DMS153 (cell line): ENCODE measurements at regions not wholly inside any gene's neighbourhood (a gene's known extent, or its start where the extent isn't known, plus 50 kb on each side); places are given as distances from the start of the nearest gene placed in this dataset.

Experiments used
- DNase-seq: peaks from one replicate; lab custom pipeline; 2025; lab: John Stamatoyannopoulos, UW

GRCh38 chr1:78797108-78797781, 147.6 kb downstream of the IFI44 start:
- no peak for DNase-seq

GRCh38 chr1:78799926-78800325, 150.3 kb downstream of the IFI44 start:
- no peak for DNase-seq

- no peak for DNase-seq
Observed at GRCh38 chr1:78814176-78814575, 164.5 kb downstream of the IFI44 start.

DNA sequence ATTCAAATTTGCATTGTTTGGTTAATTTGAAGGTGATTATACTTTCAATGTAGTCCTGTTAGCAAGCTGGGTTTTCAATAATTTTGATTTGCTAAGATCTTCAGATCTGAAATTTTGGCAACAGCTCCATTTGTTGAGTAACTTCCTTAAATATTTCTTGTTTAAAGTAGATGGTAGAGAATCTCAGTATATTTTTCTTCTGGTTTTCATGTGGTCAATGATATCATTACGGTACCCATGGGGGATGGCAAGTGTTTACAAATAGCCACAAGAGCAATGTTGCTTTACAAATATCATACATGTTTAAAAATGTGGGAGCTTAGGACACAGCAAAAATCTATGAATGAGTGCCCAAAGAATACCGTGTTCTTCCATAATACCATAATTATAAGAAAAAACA, 175.9 kb downstream of the IFI44 start:
- no peak for DNase-seq

DNA sequence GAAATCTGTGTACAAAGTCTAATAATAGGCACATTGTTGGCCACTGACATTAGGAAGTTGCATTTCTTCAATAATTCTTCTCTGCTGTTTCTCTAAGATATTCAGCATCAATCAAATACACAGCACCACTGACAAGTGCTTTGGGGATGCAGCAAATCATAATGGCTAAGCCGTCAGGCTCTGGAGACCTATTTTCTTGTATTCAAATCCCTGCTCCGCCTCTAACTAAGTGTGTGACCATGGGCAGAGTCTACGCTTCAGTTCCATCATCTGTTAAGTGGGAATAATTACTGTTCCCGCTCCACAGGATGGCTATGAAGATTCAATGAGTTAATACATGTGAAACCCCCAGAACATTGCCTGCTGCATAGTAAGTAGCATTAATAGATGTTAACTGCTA, 176.9 kb downstream of the ADGRL4 start:
- DNase-seq = no peak

DNA sequence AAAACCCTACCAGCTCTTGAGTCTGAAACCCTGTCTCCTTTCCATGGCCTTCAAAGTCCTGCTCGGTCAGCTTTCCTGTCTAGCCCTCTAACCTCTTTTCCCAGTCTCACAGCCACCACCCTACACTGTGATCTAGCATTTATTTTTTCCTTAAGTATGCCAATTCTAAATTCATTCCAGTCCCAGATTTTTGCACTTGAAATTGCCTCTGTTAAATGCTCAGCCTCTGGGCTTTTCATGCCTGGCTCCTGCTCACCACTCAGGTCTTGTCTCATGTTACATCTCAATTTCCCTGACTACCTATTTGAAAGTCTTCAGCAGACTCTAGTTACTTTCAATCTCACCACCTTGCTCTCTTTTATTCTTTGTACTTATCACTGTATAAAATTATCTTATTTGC, 176.2 kb downstream of the ADGRL4 start:
- no peak for DNase-seq

- DNase-seq = no peak
Observed at GRCh38 chr1:78831731-78832360, 174.7 kb downstream of the ADGRL4 start.

- DNase-seq = peak; percentile 5
Observed at GRCh38 chr1:78833491-78833890, 173.0 kb downstream of the ADGRL4 start.

DNA sequence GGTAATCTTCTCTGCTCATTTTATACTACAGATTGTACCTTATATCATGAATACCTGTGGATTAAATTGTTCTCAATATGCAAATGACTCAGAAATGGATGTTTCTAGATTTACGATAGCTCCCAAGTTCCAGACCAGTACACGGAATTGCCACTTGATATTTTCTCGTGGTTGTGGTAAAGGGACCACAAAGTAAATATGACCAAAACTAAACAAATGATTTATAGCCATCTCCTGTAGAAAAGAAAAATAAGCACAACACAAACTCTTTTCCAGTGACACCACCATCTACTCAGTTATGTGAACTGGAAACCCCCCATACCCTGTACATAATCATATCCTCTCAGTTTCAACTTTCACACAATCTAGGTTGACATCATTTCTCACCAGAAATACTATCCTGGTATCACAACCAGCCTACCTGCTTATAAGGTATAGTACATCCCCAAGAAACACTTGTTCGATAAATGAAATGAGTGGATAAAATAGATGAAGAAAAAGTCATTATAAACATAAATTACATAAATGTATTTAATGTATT, 172.3 kb downstream of the ADGRL4 start:
- no peak for DNase-seq

DNA sequence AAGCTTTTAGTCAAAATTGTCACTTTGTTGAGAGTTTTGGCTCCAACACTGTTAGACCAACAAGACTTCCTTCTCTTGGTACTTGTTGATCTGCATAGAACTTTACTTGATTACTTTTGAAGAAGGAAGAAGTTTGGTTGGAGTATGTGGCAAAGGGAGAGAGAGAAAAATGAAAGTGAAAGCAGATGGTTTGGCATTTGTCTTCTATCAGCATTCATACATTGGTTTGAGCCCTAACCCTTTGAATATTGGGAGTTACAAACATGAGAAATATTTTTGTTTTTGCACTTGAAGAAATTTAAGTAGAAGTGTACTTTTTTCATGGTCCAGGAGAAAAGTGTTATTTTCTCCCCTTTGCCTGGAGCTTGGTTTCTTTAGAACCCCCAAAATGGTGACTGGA, 169.8 kb downstream of the ADGRL4 start:
- no peak for DNase-seq

DNA sequence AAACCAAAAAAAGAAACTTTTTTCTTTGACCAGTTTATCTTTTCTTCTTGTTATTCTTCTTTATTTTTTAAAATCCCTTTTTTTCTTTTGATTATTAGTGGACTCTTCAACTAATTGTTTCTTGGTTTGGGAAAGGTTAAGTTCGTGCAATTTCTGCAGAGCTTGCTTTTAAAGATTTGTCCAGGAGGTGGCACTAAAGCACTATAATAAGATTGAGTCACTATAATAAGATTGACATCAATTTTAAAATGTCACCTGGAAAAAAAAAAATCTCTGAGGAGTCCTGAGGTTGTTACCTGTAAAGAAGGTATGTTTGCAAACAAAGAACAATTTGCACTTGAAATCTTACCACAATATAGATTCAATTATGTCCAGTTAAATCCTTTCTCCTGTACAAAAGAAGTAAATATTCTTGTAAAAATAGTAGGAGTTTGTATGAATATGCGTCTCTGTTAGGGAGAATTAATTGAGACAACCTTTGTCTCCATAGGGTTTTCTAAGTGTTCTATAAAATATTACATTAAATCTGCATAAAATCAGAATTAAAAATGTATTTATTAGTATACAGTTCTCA, 166.7 kb downstream of the ADGRL4 start:
- DNase-seq = no peak
